ENCODE measurements at regions not wholly inside any gene's neighbourhood (a gene's known extent, or its start where the extent isn't known, plus 50 kb on each side); places are given as distances from the start of the nearest gene placed in this dataset.

- TF ChIP-seq POLR2A (IDR thresholded peaks at IDR 0.05) (no peak), CTCF (IDR thresholded peaks at IDR 0.05) (no peak)
Measured at GRCh38 chr11:95338430-95338991, 107.5 kb upstream of the SESN3 start.

All from lower leg skin (tissue), 3 donors.